Thymus (tissue), 11 donors: ENCODE measurements at regions not wholly inside any gene's neighbourhood (a gene's known extent, or its start where the extent isn't known, plus 50 kb on each side); places are given as distances from the start of the nearest gene placed in this dataset.
A peak's percentile ranks its signal among the peaks of the same experiment; 100 is the strongest.

Experiments
- DNase-seq, 9 donors: peaks; one replicate each; pipeline ENCODE4 v3.0.0-alpha.2; 2013; ENCODE audit warnings: low spot score in 9 of 9, low read depth in 6 of 9, missing footprints in 1 of 9
- H3K27ac ChIP-seq, 2 donors: one replicate each; pipeline ENCODE4 v1.5.1; 2013; ENCODE audit warnings: control low read depth in 1 of 2, low read depth in 1 of 2, low read length in 1 of 2, mild to moderate bottlenecking in 1 of 2, moderate library complexity in 1 of 2
- H3K27me3 ChIP-seq, 2 donors: one replicate each; pipeline ENCODE4 v1.5.1; 2013; ENCODE audit warnings: low read length in 1 of 2; ENCODE audit not compliant: control insufficient read depth in 2 of 2, insufficient read depth in 1 of 2
- H3K36me3 ChIP-seq, 2 donors: one replicate each; pipeline ENCODE4 v1.5.1; 2013; ENCODE audit warnings: low read length in 1 of 2, mild to moderate bottlenecking in 1 of 2, moderate library complexity in 1 of 2; ENCODE audit not compliant: control insufficient read depth in 2 of 2, insufficient read depth in 2 of 2
- H3K4me1 ChIP-seq, 2 donors: one replicate each; pipeline ENCODE4 v1.5.1; 2013; ENCODE audit warnings: low read length in 2 of 2; ENCODE audit not compliant: control insufficient read depth in 2 of 2, insufficient read depth in 2 of 2
- H3K4me3 ChIP-seq, 2 donors: one replicate each; pipeline ENCODE4 v1.5.1; 2013; ENCODE audit warnings: low read length in 2 of 2, control low read depth in 1 of 2, mild to moderate bottlenecking in 1 of 2
- H3K9me3 ChIP-seq, 2 donors: one replicate each; pipeline ENCODE4 v1.5.1; 2013; ENCODE audit warnings: low read length in 1 of 2, mild to moderate bottlenecking in 1 of 2; ENCODE audit not compliant: control insufficient read depth in 2 of 2, insufficient read depth in 1 of 2
- WGBS: extraction: QIAGEN DNeasy Blood & Tissue Kit; methylation state at CpG from one replicate; pipeline ENCODE4 v1.1.7; 2013; 5-methylcytosine and 5-hydroxymethylcytosine counted together
- donor health status: healthy.

DNA sequence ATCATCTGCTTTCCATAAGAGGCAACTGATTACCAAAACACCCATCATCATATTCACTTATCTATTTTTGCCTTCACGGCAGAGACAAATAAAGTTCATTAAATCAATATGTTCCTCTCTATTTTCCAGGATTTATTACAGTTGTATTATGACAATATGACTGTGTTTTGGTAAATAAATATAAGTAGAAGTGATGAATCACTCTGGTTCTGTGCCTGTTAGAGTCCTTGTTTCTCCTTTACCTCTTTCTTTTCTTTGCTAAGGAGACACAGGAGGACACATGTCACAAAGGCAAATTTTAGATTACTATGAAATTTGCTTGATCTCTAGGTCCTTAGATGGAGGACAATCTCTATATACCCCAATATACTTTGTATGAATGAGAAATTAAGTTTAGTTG, 152.6 kb upstream of the PLSCR5 start:
- WGBS: 93% methylated on average over 1 of the region's 1 CpG
- Histone ChIP-seq H3K4me3 (no peak overlapping the region), H3K27me3 (no peaks in the 10 kb centered on the region), H3K27ac (no peak overlapping the region), H3K9me3 (no peaks in the 10 kb centered on the region), H3K4me1 (no peaks in the 10 kb centered on the region), H3K36me3 (no peaks in the 10 kb centered on the region)
- no peak for DNase-seq

DNA sequence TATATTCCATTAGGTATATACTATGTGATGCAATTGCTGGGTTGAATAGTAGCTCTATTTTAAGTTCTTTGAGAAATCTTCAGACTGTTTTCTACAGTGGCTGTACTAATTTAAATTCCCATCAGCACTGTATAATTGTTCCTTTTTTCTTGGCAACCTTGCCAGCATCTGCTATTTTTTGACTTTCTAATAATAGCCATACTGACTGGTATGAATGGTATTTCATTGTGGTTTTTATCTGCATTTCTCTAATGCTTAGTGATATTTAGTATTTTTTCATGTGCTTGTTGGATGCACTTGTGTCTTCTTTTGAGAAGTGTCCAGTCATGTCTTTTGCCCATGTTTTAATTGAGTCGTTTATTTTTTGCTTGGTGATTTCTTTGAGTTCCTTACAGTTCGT, 145.1 kb upstream of the PLSCR5 start:
- Histone ChIP-seq H3K27ac (no peak overlapping the region), H3K4me1 (no peaks in the 10 kb centered on the region), H3K27me3 (no peaks in the 10 kb centered on the region), H3K4me3 (no peak overlapping the region), H3K36me3 (no peaks in the 10 kb centered on the region), H3K9me3 (no peaks in the 10 kb centered on the region)
- WGBS: 94% methylated on average over 2 of the region's 2 CpGs
- DNase-seq: no peak

DNA sequence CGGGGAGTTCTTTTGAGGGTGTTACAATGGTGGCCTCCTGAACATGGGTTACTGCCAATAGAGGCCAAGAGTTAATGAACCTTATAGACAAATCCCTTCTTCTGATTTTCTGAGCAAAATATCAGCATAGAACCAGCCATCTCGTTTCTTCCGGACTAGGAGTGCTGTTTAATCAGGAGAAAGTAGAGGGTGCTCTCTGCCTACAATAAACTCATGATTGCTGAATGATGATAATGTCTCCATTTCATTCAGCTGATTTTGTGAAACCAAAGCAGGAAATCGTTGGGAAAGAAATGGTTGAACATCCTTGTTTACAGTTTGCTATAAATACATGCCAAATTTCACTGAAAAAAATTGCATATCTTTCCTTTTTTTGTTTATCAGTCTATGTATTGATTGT, 142.8 kb upstream of the PLSCR5 start:
- Histone ChIP-seq H3K36me3 (no peaks in the 10 kb centered on the region), H3K27me3 (no peaks in the 10 kb centered on the region), H3K4me1 (no peaks in the 10 kb centered on the region), H3K4me3 (no peak overlapping the region), H3K27ac (no peak overlapping the region), H3K9me3 (no peaks in the 10 kb centered on the region)
- no peak for DNase-seq
- 68% methylated on average over 4 of the region's 4 CpGs for WGBS

DNA sequence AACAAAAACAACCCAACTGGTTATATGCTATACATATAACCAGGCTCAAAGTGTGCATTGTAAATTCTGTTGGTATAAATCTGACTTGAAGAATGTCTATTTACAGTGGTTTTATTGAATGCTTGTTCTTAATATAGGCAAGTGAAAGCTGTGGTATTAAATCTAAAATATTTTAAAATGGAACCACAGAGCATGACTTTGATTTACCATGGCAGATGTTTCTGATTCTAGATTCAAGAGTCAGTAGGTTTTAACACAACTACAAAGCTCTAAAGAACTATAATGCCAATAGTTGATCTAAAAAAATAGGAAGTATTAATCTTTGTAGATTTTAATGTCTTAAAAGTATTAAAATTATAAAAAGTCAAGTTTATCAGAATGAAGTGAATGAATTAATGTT, 141.9 kb upstream of the PLSCR5 start:
- Histone ChIP-seq H3K27ac (no peak overlapping the region), H3K4me3 (no peak overlapping the region), H3K9me3 (no peaks in the 10 kb centered on the region), H3K27me3 (no peaks in the 10 kb centered on the region), H3K4me1 (no peaks in the 10 kb centered on the region), H3K36me3 (no peaks in the 10 kb centered on the region)
- no peak for DNase-seq

DNA sequence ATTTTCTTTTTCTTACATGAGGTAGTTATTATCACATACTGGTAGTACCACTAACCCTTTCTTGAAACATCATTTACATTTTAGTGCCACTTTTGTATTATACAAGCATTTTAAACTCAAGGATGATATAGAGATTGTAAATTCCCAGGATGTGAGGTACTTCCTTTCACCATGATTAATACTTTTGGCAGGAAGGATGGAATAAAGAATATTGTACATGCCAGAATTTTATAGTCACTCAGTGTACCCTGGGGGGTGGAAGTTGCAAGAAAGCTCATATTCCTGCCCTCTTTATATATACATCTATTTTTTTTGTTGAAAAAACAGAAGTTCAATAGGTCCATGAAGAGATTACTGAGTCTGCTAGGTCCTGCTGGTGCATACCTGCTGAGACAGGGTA, 141.0 kb upstream of the PLSCR5 start:
- Histone ChIP-seq H3K4me3 (no peak overlapping the region), H3K9me3 (no peaks in the 10 kb centered on the region), H3K4me1 (no peaks in the 10 kb centered on the region), H3K27me3 (no peaks in the 10 kb centered on the region), H3K27ac (no peak overlapping the region), H3K36me3 (no peaks in the 10 kb centered on the region)
- DNase-seq: no peak

DNA sequence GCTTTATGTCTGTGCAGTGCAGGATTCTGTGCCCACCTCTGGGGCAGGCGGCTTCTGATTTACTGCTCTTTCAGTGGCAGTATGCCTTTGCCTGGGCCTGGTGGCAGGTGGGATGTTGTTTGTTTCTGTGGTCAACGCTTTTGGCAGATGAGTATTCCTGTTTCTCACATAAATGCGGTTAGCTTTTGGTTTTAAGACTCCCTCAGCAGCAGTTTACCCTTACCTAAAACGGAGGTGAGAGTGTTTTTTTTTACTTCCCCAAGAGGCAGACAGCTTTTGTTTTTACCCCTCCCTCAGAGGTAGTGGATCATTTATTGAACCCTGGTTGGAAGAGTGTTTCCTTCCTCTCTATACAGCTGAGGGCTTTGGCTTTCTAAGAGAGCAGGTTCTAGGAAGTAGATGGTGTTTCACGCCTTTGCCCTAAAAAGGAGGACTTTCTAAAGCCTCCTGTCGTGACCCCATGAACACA, 134.1 kb upstream of the PLSCR5 start:
- WGBS: 67% methylated on average over 6 of the region's 6 CpGs
- Histone ChIP-seq H3K27ac (no peak overlapping the region), H3K4me3 (no peak overlapping the region), H3K36me3 (no peaks in the 10 kb centered on the region), H3K4me1 (no peaks in the 10 kb centered on the region), H3K27me3 (no peaks in the 10 kb centered on the region), H3K9me3 (no peaks in the 10 kb centered on the region)
- DNase-seq: peak in 2 of 9 donors; percentile 0 to 1

DNA sequence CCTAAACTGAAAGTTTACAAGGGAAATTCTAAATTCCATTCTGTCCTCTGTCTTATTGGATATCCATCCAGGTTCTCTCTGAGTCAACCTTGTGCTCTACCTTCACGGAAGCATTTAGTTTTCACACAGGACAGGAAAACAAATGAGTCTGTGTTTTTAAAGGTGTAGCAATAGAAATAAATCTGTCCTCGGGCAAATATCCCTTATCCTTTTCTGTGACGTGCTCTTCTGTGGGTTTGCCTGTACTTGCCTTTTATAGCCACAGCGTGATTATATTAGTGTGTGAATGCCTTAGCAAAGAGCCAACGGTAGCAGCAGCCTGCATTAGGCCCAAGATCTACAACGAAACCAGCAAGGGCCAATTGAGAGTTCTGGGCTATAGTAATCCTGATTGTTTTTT, 127.2 kb upstream of the PLSCR5 start:
- WGBS: 95% methylated on average over 6 of the region's 6 CpGs
- Histone ChIP-seq H3K36me3 (no peaks in the 10 kb centered on the region), H3K27ac (no peak overlapping the region), H3K4me3 (no peak overlapping the region), H3K4me1 (no peaks in the 10 kb centered on the region), H3K9me3 (no peaks in the 10 kb centered on the region), H3K27me3 (no peaks in the 10 kb centered on the region)
- DNase-seq: no peak

DNA sequence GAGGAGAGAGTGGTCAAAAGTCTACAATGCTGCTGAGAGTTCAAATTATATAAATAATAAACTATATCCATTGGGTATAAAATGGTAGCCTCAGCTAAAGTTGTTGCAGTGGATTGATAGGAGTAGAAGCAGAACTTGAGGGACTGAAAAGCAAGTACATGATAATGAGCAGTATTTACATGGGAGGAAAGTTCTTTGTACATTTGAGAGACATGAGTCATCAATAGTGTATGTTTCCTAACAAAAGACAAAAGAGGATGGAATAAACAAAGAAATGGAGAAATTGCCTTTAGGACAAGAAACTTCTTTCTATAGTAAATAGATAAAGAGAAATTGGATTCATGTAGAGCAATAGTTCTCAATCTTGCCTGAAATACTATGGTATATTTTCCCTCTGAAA, 110.0 kb upstream of the PLSCR5 start:
- Histone ChIP-seq H3K4me1 (no peaks in the 10 kb centered on the region), H3K27me3 (no peaks in the 10 kb centered on the region), H3K4me3 (no peak overlapping the region), H3K27ac (no peak overlapping the region), H3K36me3 (no peaks in the 10 kb centered on the region), H3K9me3 (no peaks in the 10 kb centered on the region)
- no peak for DNase-seq

DNA sequence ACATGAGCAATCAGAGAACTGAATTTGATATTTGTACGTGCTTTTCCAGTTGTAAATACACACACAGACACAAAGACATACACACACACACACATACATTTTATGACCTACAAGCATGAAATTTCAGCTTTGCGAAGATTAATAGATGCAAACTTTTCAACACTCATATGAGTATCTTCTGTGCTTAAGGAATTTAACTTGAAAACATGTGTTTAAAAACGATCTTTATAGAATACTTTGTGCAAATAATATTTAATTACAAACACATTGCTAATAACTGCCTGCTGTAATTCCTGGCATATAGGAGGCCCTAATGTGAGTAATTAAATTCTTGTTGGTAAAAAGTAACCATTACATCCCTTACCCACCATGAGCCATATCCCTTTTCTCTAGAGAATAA, 107.7 kb upstream of the PLSCR5 start:
- no peaks in the 10 kb centered on the region for H3K36me3 ChIP-seq
- no peak overlapping the region for H3K4me3 ChIP-seq
- no peak overlapping the region for H3K27ac ChIP-seq
- no peaks in the 10 kb centered on the region for H3K4me1 ChIP-seq
- no peaks in the 10 kb centered on the region for H3K27me3 ChIP-seq
- WGBS: 79% methylated on average over 3 of the region's 3 CpGs
- no peak for DNase-seq
- no peaks in the 10 kb centered on the region for H3K9me3 ChIP-seq

DNA sequence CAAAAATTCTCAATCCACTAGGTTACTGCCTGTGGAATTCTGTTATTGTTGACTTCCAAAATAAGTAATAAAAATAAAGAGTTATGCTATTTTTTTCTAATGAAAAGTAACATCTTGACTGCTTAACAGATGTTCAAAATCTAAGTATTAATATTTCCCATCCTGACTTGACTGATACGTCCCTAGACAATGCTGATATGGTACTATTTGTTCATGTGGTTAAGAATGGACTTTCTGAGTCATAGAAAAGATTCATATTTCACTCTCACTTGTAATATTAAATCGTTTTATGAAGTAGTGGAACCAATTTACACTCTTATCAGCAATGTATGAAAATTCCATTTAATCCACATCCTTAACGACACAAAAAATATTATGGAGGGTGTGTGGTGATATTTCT, 104.8 kb upstream of the PLSCR5 start:
- Histone ChIP-seq H3K27ac (no peak overlapping the region), H3K9me3 (no peaks in the 10 kb centered on the region), H3K36me3 (no peaks in the 10 kb centered on the region), H3K4me1 (no peaks in the 10 kb centered on the region), H3K4me3 (no peak overlapping the region), H3K27me3 (no peaks in the 10 kb centered on the region)
- 82% methylated on average over 3 of the region's 3 CpGs for WGBS
- no peak for DNase-seq
